Mammary epithelial cell (primary cell): ENCODE measurements at regions not wholly inside any gene's neighbourhood (a gene's known extent, or its start where the extent isn't known, plus 50 kb on each side); places are given as distances from the start of the nearest gene placed in this dataset.

Experiments
- EZH2 ChIP-seq: IDR thresholded peaks from 2 replicates; pipeline ENCODE4 v1.6.1; 2012; ENCODE audit warnings: low read length, inconsistent platforms, borderline replicate concordance
- TF ChIP-seq, protein P1 (sequence below), 2 donors: IDR thresholded peaks in 1 of 2; conservative IDR thresholded peaks in 1 of 2; 2 replicates each; pipeline ENCODE4 v1.5.1; 2011 to 2012; ENCODE audit warnings: inconsistent platforms in 2 of 2, low read length in 2 of 2, mild to moderate bottlenecking in 2 of 2, control low read depth in 1 of 2, low read depth in 1 of 2; ENCODE audit not compliant: insufficient read depth in 1 of 2; ENCODE audit errors: extremely low read depth in 1 of 2

DNA sequence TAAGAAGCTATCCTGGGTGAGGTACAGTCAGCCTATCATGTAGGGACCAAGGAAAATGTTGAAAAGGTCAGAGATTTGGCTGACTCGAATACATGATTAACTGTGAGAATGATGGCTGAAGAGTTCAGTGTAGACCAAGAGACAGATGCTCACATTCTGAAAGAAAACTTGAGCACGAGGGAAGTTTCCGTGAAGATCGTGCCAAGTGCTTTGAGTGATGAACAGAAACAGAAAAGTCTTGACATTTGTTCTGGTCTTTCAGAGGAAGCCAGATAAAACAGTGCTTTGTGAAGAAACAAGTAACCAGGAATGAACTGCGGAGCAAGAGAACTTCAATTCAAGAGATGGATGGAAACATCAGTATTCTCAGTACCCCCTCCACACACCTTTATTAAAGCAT is 500.3 kb upstream of the SMIM21 start:
- TF ChIP-seq, protein P1, sequence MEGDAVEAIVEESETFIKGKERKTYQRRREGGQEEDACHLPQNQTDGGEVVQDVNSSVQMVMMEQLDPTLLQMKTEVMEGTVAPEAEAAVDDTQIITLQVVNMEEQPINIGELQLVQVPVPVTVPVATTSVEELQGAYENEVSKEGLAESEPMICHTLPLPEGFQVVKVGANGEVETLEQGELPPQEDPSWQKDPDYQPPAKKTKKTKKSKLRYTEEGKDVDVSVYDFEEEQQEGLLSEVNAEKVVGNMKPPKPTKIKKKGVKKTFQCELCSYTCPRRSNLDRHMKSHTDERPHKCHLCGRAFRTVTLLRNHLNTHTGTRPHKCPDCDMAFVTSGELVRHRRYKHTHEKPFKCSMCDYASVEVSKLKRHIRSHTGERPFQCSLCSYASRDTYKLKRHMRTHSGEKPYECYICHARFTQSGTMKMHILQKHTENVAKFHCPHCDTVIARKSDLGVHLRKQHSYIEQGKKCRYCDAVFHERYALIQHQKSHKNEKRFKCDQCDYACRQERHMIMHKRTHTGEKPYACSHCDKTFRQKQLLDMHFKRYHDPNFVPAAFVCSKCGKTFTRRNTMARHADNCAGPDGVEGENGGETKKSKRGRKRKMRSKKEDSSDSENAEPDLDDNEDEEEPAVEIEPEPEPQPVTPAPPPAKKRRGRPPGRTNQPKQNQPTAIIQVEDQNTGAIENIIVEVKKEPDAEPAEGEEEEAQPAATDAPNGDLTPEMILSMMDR (conservative IDR thresholded peaks at IDR 0.05 in 1 of 2, IDR thresholded peaks at IDR 0.05 in 1 of 2; ENCODE audit: extremely low read depth in 1 of 2, insufficient read depth in 1 of 2, low read depth in 1 of 2, low read length in 2 of 2): no peak
- TF ChIP-seq EZH2: no peak
